SH-SY5Y (cell line): ENCODE measurements at regions not wholly inside any gene's neighbourhood (a gene's known extent, or its start where the extent isn't known, plus 50 kb on each side); places are given as distances from the start of the nearest gene placed in this dataset.

ENCODE experiments used
- GATA2 ChIP-seq: IDR thresholded peaks from 2 replicates; pipeline ENCODE4 v1.6.1; 2011; ENCODE audit warnings: mild to moderate bottlenecking, low read depth, low read length
- GATA3 ChIP-seq: IDR thresholded peaks from 2 replicates; pipeline ENCODE4 v1.6.1; 2011; ENCODE audit warnings: low read depth, mild to moderate bottlenecking, low read length, moderate library complexity

- no peak for TF ChIP-seq GATA3
- TF ChIP-seq GATA2, result no peak
Observed at GRCh38 chr2:4217737-4218136, 514.4 kb downstream of the DCDC2C start.
